LNCAP (cell line): ENCODE measurements at regions not wholly inside any gene's neighbourhood (a gene's known extent, or its start where the extent isn't known, plus 50 kb on each side); places are given as distances from the start of the nearest gene placed in this dataset.

Source experiments
- TF ChIP-seq, protein P1 (sequence below): fragments of 450-650 bp; IDR thresholded peaks from 2 replicates; pipeline ENCODE4 v1.5.1; 2017; ENCODE audit warnings: mild to moderate bottlenecking

DNA sequence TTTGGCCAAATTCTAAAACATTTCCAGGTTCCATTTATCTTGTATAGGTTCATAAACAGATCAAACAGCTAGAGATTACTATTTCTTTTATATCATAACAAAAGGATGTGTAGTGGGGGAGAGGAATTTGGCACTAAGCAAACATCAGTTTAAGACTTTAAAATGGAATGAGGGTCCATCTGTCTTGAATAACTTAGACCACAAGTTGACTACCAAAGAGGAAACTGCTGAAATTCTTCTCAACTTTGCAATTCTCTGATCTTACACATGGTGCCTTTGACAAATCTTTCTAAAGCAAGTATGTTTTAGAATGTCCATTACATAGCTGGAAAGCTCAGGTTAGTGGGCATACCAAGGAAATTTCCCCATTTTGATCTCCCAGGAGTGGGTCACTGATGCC, 140.5 kb upstream of the ADAMTS9 start:
- TF ChIP-seq, protein P1, sequence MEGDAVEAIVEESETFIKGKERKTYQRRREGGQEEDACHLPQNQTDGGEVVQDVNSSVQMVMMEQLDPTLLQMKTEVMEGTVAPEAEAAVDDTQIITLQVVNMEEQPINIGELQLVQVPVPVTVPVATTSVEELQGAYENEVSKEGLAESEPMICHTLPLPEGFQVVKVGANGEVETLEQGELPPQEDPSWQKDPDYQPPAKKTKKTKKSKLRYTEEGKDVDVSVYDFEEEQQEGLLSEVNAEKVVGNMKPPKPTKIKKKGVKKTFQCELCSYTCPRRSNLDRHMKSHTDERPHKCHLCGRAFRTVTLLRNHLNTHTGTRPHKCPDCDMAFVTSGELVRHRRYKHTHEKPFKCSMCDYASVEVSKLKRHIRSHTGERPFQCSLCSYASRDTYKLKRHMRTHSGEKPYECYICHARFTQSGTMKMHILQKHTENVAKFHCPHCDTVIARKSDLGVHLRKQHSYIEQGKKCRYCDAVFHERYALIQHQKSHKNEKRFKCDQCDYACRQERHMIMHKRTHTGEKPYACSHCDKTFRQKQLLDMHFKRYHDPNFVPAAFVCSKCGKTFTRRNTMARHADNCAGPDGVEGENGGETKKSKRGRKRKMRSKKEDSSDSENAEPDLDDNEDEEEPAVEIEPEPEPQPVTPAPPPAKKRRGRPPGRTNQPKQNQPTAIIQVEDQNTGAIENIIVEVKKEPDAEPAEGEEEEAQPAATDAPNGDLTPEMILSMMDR, result no peak

GRCh38 chr3:64827431-64827830, 139.6 kb upstream of the ADAMTS9 start:
- TF ChIP-seq, protein P1, result no peak

GRCh38 chr3:64827019-64827418, 139.2 kb upstream of the ADAMTS9 start:
- TF ChIP-seq, protein P1, result no peak

GRCh38 chr3:64825404-64826120, 137.8 kb upstream of the ADAMTS9 start:
- TF ChIP-seq, protein P1, result no peak

- TF ChIP-seq, protein P1, result no peak
These were observed 136.7 kb upstream of the ADAMTS9 start for GRCh38 chr3:64824394-64824909.

DNA sequence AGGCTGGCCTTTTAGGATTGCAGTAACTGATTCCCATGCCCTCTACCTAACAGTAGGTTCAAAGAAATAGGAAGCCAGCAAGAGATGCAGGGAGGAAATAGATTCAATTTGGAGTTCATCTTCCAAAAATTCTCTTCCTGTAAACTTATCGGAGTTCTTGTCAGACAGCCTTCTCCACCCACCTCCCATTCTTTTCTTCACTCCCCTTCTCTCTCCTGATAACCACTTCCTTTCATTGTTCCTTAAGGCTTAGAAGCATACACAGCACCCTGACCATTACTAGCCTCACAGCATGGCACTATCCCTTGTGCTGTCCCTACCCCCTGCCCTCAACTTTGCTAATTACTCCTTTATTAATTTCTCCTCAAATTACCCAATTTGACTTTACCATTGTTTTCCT, 130.4 kb upstream of the ADAMTS9 start:
- TF ChIP-seq, protein P1, result no peak

GRCh38 chr3:64816355-64816754, 128.6 kb upstream of the ADAMTS9 start:
- TF ChIP-seq, protein P1, result no peak
